H1 (cell line): ENCODE measurements at regions not wholly inside any gene's neighbourhood (a gene's known extent, or its start where the extent isn't known, plus 50 kb on each side); places are given as distances from the start of the nearest gene placed in this dataset.

Source experiments
- CTCF ChIA-PET: fragments of 300-600 bp; sonication (Branson Sonifier 250); formaldehyde crosslinking; loops from one replicate; lab custom pipeline; 2021; ENCODE audit not compliant: partially characterized antibody; lab: Charles Lee
- POLR2A ChIA-PET: fragments of 300-600 bp; sonication (Branson Sonifier 250); formaldehyde crosslinking; loops from one replicate; lab custom pipeline; 2021; ENCODE audit warnings: inconsistent platforms; ENCODE audit not compliant: partially characterized antibody; lab: Charles Lee
- DNase-seq, 2 experiments: peaks; one replicate each; pipeline versions ENCODE4 v3.0.0 to v3.0.0-alpha.2; 2010 to 2022; ENCODE audit warnings: low spot score in 2 of 2, low read depth in 1 of 2, mixed read lengths in 1 of 2
- FAIRE-seq: peaks from 2 replicates; lab custom pipeline; 2011; peaks lifted over from hg19 to GRCh38; lab: Jason Lieb, UNC
- H2AFZ ChIP-seq: 2 replicates; pipeline ENCODE4 v1.8.1; 2012; ENCODE audit warnings: low read length, inconsistent platforms
- H2AK5ac ChIP-seq: 2 replicates; pipeline ENCODE4 v1.6.1; 2013; ENCODE audit warnings: low read depth, low read length
- H2BK120ac ChIP-seq: replicated peaks from 2 replicates; pipeline ENCODE3; 2013; ENCODE audit warnings: low read depth, low read length, inconsistent platforms
- H2BK12ac ChIP-seq: 2 replicates; pipeline ENCODE4 v1.6.1; 2013; ENCODE audit warnings: low read depth, low read length
- H2BK15ac ChIP-seq: 2 replicates; pipeline ENCODE4 v1.6.1; 2013; ENCODE audit warnings: low read length
- H2BK20ac ChIP-seq: 2 replicates; pipeline ENCODE4 v1.6.1; 2013; ENCODE audit warnings: low read length
- H2BK5ac ChIP-seq: 2 replicates; pipeline ENCODE4 v1.6.1; 2013; ENCODE audit warnings: low read depth, low read length
- H3K14ac ChIP-seq: 2 replicates; pipeline ENCODE4 v1.6.1; 2013; ENCODE audit warnings: inconsistent platforms; ENCODE audit not compliant: insufficient read length
- H3K18ac ChIP-seq: 2 replicates; pipeline ENCODE4 v1.6.1; 2013; ENCODE audit warnings: low read length; ENCODE audit errors: extremely low read depth
- H3K23ac ChIP-seq: 2 replicates; pipeline ENCODE4 v1.6.1; 2013; ENCODE audit warnings: inconsistent platforms; ENCODE audit not compliant: insufficient read length
- H3K23me2 ChIP-seq: 2 replicates; pipeline ENCODE4 v1.6.1; 2013; ENCODE audit warnings: low read depth, low read length
- H3K27ac ChIP-seq: 2 replicates; pipeline ENCODE4 v1.6.1; 2011; ENCODE audit warnings: low read depth, low read length, inconsistent platforms
- H3K27me3 ChIP-seq, 4 experiments: replicated peaks in 1 of 4; 1 replicate in 1 of 4; 2 replicates in 3 of 4; pipeline versions ENCODE4 v1.6.1 to v1.8.1; 2011 to 2013; ENCODE audit warnings: low read length in 3 of 4, mild to moderate bottlenecking in 3 of 4, inconsistent platforms in 2 of 4, mixed read lengths in 2 of 4, moderate library complexity in 1 of 4; ENCODE audit not compliant: control insufficient read depth in 3 of 4, insufficient read depth in 3 of 4; ENCODE audit errors: extremely low read depth in 1 of 4
- H3K36me3 ChIP-seq, 4 experiments: 2 replicates each; pipeline versions ENCODE4 v1.6.1 to v1.8.1; 2011 to 2013; ENCODE audit warnings: mild to moderate bottlenecking in 4 of 4, low read length in 3 of 4, moderate library complexity in 2 of 4, control low read depth in 1 of 4, inconsistent platforms in 1 of 4; ENCODE audit not compliant: insufficient read depth in 4 of 4, control insufficient read depth in 2 of 4
- H3K4ac ChIP-seq: replicated peaks from 2 replicates; pipeline ENCODE3; 2013; ENCODE audit warnings: low read length, low read depth, mixed read lengths, inconsistent platforms; ENCODE audit not compliant: insufficient read length
- H3K4me1 ChIP-seq, 4 experiments: replicated peaks in 1 of 4; 1 replicate in 1 of 4; 2 replicates in 3 of 4; pipeline versions ENCODE4 v1.6.1 to v1.8.1; 2011 to 2013; ENCODE audit warnings: low read length in 3 of 4, inconsistent platforms in 2 of 4, mixed read lengths in 1 of 4; ENCODE audit not compliant: insufficient read depth in 4 of 4, control insufficient read depth in 3 of 4
- H3K4me2 ChIP-seq, 2 experiments: 2 replicates each; pipeline versions ENCODE4 v1.6.1 to v1.8.1; 2011 to 2013; ENCODE audit warnings: low read depth in 2 of 2, low read length in 2 of 2, control low read depth in 1 of 2, inconsistent platforms in 1 of 2, mild to moderate bottlenecking in 1 of 2; ENCODE audit not compliant: insufficient read depth in 1 of 2
- H3K4me3 ChIP-seq, 4 experiments: fragments of 200-600, 300-600 bp in 1 of 4; sonication (generic), shearing (Covaris generic), sonication (Bioruptor Twin) in 1 of 4; 2 replicates each; pipeline versions ENCODE4 v1.5.1 to v1.8.1; 2011 to 2016; ENCODE audit warnings: low read length in 4 of 4, low read depth in 3 of 4, control low read depth in 2 of 4, inconsistent platforms in 2 of 4, mild to moderate bottlenecking in 2 of 4, mixed read lengths in 1 of 4, moderate library complexity in 1 of 4; ENCODE audit not compliant: insufficient read depth in 2 of 4; ENCODE audit errors: extremely low read depth in 1 of 4
- H3K56ac ChIP-seq: replicated peaks from 2 replicates; pipeline ENCODE3; 2013; ENCODE audit warnings: low read depth, mild to moderate bottlenecking, mixed read lengths, low read length, inconsistent platforms; ENCODE audit not compliant: insufficient read length
- H3K79me1 ChIP-seq: 2 replicates; pipeline ENCODE4 v1.6.1; 2013; ENCODE audit warnings: low read depth, low read length, control low read depth
- H3K79me2 ChIP-seq, 2 experiments: 2 replicates each; pipeline versions ENCODE4 v1.6.1 to v1.8.1; 2012 to 2013; ENCODE audit warnings: low read length in 2 of 2, mild to moderate bottlenecking in 2 of 2, inconsistent platforms in 1 of 2; ENCODE audit not compliant: insufficient read depth in 2 of 2, control insufficient read depth in 1 of 2
- H3K9ac ChIP-seq, 4 experiments: replicated peaks in 1 of 4; 1 replicate in 1 of 4; 2 replicates in 3 of 4; pipeline versions ENCODE4 v1.6.1 to v1.8.1; 2011 to 2013; ENCODE audit warnings: low read depth in 3 of 4, low read length in 3 of 4, control low read depth in 2 of 4, mild to moderate bottlenecking in 2 of 4, moderate library complexity in 2 of 4, inconsistent platforms in 1 of 4; ENCODE audit errors: extremely low read depth in 1 of 4
- H3K9me3 ChIP-seq, 2 experiments: 2 replicates each; pipeline versions ENCODE4 v1.6.1 to v1.8.1; 2012 to 2013; ENCODE audit warnings: mild to moderate bottlenecking in 2 of 2, moderate library complexity in 2 of 2, control low read depth in 1 of 2, inconsistent platforms in 1 of 2, low read depth in 1 of 2, low read length in 1 of 2, mixed read lengths in 1 of 2; ENCODE audit not compliant: insufficient read depth in 2 of 2
- H4K20me1 ChIP-seq, 2 experiments: replicated peaks in 1 of 2; 2 replicates each; pipeline versions ENCODE3 to v1.8.1; 2011 to 2013; ENCODE audit warnings: inconsistent platforms in 2 of 2, low read length in 2 of 2, mild to moderate bottlenecking in 1 of 2; ENCODE audit not compliant: insufficient read depth in 2 of 2, control insufficient read depth in 1 of 2
- H4K5ac ChIP-seq: 2 replicates; pipeline ENCODE4 v1.6.1; 2013; ENCODE audit warnings: low read length, low read depth, mixed read lengths, inconsistent platforms; ENCODE audit not compliant: insufficient read length
- H4K8ac ChIP-seq: 2 replicates; pipeline ENCODE4 v1.8.0; 2013; ENCODE audit warnings: mild to moderate bottlenecking, moderate library complexity, low read length, inconsistent platforms; ENCODE audit not compliant: insufficient read depth; ENCODE audit errors: extremely low read depth
- H4K91ac ChIP-seq: replicated peaks from 2 replicates; pipeline ENCODE3; 2013; ENCODE audit warnings: low read length, mixed read lengths, inconsistent platforms; ENCODE audit not compliant: insufficient read length
- ATF3 ChIP-seq: IDR thresholded peaks from 2 replicates; pipeline ENCODE4 v1.6.1; 2011; ENCODE audit warnings: low read depth, mild to moderate bottlenecking, low read length; ENCODE audit not compliant: insufficient read depth
- CBX8 ChIP-seq: fragments of 300-800, 300-1000 bp; sonication (generic); IDR thresholded peaks from 2 replicates; pipeline ENCODE4 v1.7.1; 2016; ENCODE audit warnings: low read depth, low read length, borderline replicate concordance
- CEBPB ChIP-seq: IDR thresholded peaks from 2 replicates; pipeline ENCODE4 v1.6.1; 2012; ENCODE audit warnings: low read depth, low read length
- CHD2 ChIP-seq: IDR thresholded peaks from 2 replicates; pipeline ENCODE4 v1.6.1; 2012; ENCODE audit warnings: low read length, improper control_type of control experiment
- CREB1 ChIP-seq: IDR thresholded peaks from 2 replicates; pipeline ENCODE4 v1.6.1; 2012; ENCODE audit warnings: inconsistent platforms
- GABPA ChIP-seq: IDR thresholded peaks from 2 replicates; pipeline ENCODE4 v1.6.1; 2011; ENCODE audit warnings: mild to moderate bottlenecking, low read length, moderate library complexity, borderline replicate concordance; ENCODE audit not compliant: insufficient read depth
- JUN ChIP-seq: IDR thresholded peaks from 2 replicates; pipeline ENCODE4 v1.6.1; 2011; ENCODE audit warnings: low read depth, mild to moderate bottlenecking, improper control_type of control experiment, low read length
- NANOG ChIP-seq: IDR thresholded peaks from 2 replicates; pipeline ENCODE4 v1.6.1; 2011; ENCODE audit warnings: low read length, low read depth, mild to moderate bottlenecking, inconsistent platforms; ENCODE audit not compliant: insufficient read depth, poor library complexity, severe bottlenecking
- POU5F1 ChIP-seq: IDR thresholded peaks from 2 replicates; pipeline ENCODE4 v1.6.1; 2011; ENCODE audit warnings: low read depth, mild to moderate bottlenecking, low read length, moderate library complexity
- SIX5 ChIP-seq: IDR thresholded peaks from 2 replicates; pipeline ENCODE4 v1.6.1; 2011; ENCODE audit warnings: mild to moderate bottlenecking, low read depth, low read length
- SP4 ChIP-seq: IDR thresholded peaks from 2 replicates; pipeline ENCODE4 v1.6.1; 2012; ENCODE audit warnings: low read length, inconsistent platforms
- WGBS, 2 experiments: shearing (Covaris generic) in 1 of 2; methylation state at CpG; one replicate each; pipeline versions ENCODE4 v1.1.6 to v1.1.7; 2013 to 2015; ENCODE audit warnings: low lambda C conversion rate in 2 of 2, mixed read lengths in 2 of 2, inconsistent platforms in 1 of 2, low coverage in 1 of 2, missing lambda C conversion rate in 1 of 2; ENCODE audit not compliant: insufficient replicate concordance in 2 of 2, insufficient coverage in 1 of 2, insufficient read length in 1 of 2; ENCODE audit errors: extremely low coverage in 1 of 2, missing lambda C conversion rate in 1 of 2; 5-methylcytosine and 5-hydroxymethylcytosine counted together
- TF ChIP-seq, protein P1 (sequence below): IDR thresholded peaks from 2 replicates; pipeline ENCODE4 v1.6.1; 2012; ENCODE audit warnings: inconsistent platforms
- TF ChIP-seq, protein P2 (sequence below): IDR thresholded peaks from 2 replicates; pipeline ENCODE4 v1.6.1; 2012; ENCODE audit warnings: low read length, inconsistent platforms

DNA sequence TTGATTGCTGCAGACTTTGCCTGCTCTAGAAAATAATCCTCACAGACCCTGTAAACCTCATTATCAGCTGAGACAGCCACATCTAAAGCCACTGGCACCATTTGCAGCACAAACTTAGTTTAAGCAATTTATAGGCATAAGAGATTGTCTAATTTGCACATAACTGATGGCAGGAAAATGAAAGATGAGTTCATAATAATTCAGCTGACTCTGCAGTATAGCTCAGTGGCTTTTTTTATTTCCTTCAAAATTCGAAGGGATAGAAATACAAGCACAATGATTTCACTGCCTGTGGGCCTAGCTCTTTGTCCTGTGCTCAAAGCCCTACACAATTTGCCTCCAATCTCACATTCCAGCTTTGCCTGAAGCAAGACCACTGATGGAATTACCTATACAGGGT, 341.2 kb downstream of the RAD51AP2 start:
- ChIA-PET CTCF (interaction anchor here (0.7 to 2.3 kb wide), 7 partner anchors 8 to 392 kb away, joined by 3 to 8 read pairs (median 3); no protein-coding TSS in a partner anchor), POLR2A (no interaction called here)
- FAIRE-seq (no peak), DNase-seq (no peak)
- Histone ChIP-seq H3K56ac (no peak overlapping the region), H4K8ac (no peak overlapping the region), H3K23me2 (no peaks in the 10 kb centered on the region), H3K79me1 (no peaks in the 10 kb centered on the region), H3K27me3 (peaks cover 0 to 1% (median 0%) of the 10 kb centered on the region in 4 experiments; a peak in 1 of 7 replicates), H3K14ac (no peak overlapping the region), H3K4me3 (no peak overlapping the region), H4K91ac (no peak overlapping the region), H3K4me1 (no peaks in the 10 kb centered on the region), H4K20me1 (no peaks in the 10 kb centered on the region), H3K4me2 (no peak overlapping the region), H2AK5ac (no peak overlapping the region), H2BK120ac (no peak overlapping the region), H3K79me2 (no peaks in the 10 kb centered on the region), H3K4ac (no peak overlapping the region), H2BK15ac (no peak overlapping the region), H3K23ac (no peak overlapping the region), H2BK20ac (no peak overlapping the region), H3K18ac (no peak overlapping the region), H3K9ac (no peak overlapping the region), H2AFZ (no peak overlapping the region), H3K36me3 (no peaks in the 10 kb centered on the region), H2BK12ac (no peak overlapping the region), H3K27ac (no peak overlapping the region), H2BK5ac (no peak overlapping the region), H3K9me3 (no peaks in the 10 kb centered on the region), H4K5ac (no peak overlapping the region)
- 69% methylated on average over 1 of the region's 1 CpG; no CpG with 5 or more reads in 1 of the 2 experiments for WGBS, 2 experiments
- TF ChIP-seq JUN (no peak), SP4 (no peak), CHD2 (no peak), POU5F1 (no peak), GABPA (no peak), SIX5 (no peak), CBX8 (no peak), NANOG (no peak), CREB1 (no peak), CEBPB (no peak), ATF3 (no peak)
- TF ChIP-seq, protein P1, sequence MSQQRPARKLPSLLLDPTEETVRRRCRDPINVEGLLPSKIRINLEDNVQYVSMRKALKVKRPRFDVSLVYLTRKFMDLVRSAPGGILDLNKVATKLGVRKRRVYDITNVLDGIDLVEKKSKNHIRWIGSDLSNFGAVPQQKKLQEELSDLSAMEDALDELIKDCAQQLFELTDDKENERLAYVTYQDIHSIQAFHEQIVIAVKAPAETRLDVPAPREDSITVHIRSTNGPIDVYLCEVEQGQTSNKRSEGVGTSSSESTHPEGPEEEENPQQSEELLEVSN, result no peak
- TF ChIP-seq, protein P2, sequence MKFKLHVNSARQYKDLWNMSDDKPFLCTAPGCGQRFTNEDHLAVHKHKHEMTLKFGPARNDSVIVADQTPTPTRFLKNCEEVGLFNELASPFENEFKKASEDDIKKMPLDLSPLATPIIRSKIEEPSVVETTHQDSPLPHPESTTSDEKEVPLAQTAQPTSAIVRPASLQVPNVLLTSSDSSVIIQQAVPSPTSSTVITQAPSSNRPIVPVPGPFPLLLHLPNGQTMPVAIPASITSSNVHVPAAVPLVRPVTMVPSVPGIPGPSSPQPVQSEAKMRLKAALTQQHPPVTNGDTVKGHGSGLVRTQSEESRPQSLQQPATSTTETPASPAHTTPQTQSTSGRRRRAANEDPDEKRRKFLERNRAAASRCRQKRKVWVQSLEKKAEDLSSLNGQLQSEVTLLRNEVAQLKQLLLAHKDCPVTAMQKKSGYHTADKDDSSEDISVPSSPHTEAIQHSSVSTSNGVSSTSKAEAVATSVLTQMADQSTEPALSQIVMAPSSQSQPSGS, result no peak
